Activated naive CD8-positive, alpha-beta T cell treated with anti-CD3 and anti-CD28 coated beads, Interleukin-2, amount 10 ng/mL, durations not matched to agents 7 days and 5 days (primary cell): ENCODE measurements at regions not wholly inside any gene's neighbourhood (a gene's known extent, or its start where the extent isn't known, plus 50 kb on each side); places are given as distances from the start of the nearest gene placed in this dataset.
A peak's percentile ranks its signal among the peaks of the same experiment; 100 is the strongest.
"Not testable (repeated sequence)": the region's sequence is repeated elsewhere in the genome, so short reads cannot be mapped to it uniquely, and the experiment has no call there.

Experiments used
- ATAC-seq: fragments of 150-1000 bp; cut with Tn5 transposase; one replicate; pipeline ENCODE4 v1.10.0; 2021; ENCODE audit warnings: low read depth, moderate library complexity
- POLR2A ChIA-PET: fragments of 350-600 bp; sonication (Branson Sonifier 250); formaldehyde crosslinking; loops from one replicate; lab custom pipeline; 2021; ENCODE audit warnings: antibody characterized with exemption; lab: Charles Lee
- DNase-seq: peaks from one replicate; pipeline ENCODE4 v3.0.0; 2021
- H3K27ac Mint-ChIP-seq: one replicate; pipeline ENCODE4 v1.8.0; 2022; ENCODE audit warnings: mild to moderate bottlenecking, mixed read lengths
- H3K27me3 Mint-ChIP-seq: one replicate; pipeline ENCODE4 v1.8.0; 2022; ENCODE audit warnings: mild to moderate bottlenecking, moderate library complexity, mixed read lengths
- H3K36me3 Mint-ChIP-seq: one replicate; pipeline ENCODE4 v1.8.0; 2021; ENCODE audit warnings: mild to moderate bottlenecking, mixed read lengths
- H3K4me1 Mint-ChIP-seq: one replicate; pipeline ENCODE4 v1.8.0; 2021; ENCODE audit warnings: mixed read lengths
- H3K4me3 Mint-ChIP-seq: one replicate; pipeline ENCODE4 v1.8.0; 2022; ENCODE audit warnings: mild to moderate bottlenecking, moderate library complexity, mixed read lengths
- H3K9me3 Mint-ChIP-seq: one replicate; pipeline ENCODE4 v1.8.0; 2021; ENCODE audit warnings: mixed read lengths

DNA sequence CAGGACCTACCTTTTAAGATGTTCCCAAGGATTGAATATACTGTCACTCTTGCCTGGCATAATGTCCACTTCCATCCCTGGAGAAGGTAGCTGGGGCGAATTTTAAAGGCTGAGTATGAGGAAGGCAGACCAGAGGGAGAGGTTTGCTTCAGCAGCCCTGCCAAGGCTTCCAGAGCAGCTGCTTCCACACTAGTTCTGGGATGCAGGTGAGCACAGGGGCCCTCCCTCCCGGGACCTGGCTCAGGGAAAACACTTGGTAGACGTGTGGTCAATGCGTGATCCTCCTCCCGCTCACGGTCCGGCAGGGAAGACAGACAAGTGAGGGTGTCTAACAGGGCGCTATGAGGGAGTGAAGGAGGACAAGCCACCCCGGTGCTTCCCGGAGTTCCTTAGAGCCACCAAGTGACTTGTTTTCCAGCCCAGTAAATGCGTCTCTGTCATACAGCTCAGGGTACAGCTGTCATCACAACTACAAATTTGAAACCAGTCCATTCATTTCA lies 327.6 kb downstream of the ARRDC4 start:
- Mint-ChIP-seq H3K4me3 (no peak overlapping the region), H3K9me3 (no peaks in the 10 kb centered on the region), H3K27ac (no peak overlapping the region), H3K27me3 (peaks cover 6% of the 10 kb centered on the region), H3K4me1 (peaks cover 1% of the 10 kb centered on the region), H3K36me3 (no peaks in the 10 kb centered on the region)
- DNase-seq, result no peak
- POLR2A ChIA-PET, result no interaction called here
- no peak for ATAC-seq

DNA sequence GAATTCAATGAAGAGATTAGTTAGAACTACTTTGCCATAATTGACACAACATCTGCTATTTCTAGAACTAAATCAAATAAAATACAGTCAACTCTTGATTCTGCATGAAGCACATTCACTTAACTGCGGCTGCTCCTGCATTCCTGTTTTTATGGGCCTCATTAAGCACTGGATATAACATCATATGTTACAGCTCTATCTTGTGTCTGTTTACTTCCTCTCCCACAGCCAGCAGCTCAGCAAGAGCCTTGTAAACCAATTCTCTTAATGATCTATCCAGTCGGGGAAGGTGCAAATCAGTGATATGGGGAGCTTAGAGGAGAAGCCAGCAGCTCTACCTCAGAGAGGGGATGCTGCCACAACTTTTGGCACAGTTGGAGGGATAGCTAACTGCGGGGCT lies 329.2 kb downstream of the ARRDC4 start:
- Mint-ChIP-seq H3K36me3 (no peaks in the 10 kb centered on the region), H3K27ac (no peak overlapping the region), H3K27me3 (peaks cover 22% of the 10 kb centered on the region), H3K4me1 (peaks cover 1% of the 10 kb centered on the region), H3K9me3 (no peaks in the 10 kb centered on the region), H3K4me3 (no peak overlapping the region)
- ATAC-seq (no peak), DNase-seq (no peak)
- POLR2A ChIA-PET, result no interaction called here

DNA sequence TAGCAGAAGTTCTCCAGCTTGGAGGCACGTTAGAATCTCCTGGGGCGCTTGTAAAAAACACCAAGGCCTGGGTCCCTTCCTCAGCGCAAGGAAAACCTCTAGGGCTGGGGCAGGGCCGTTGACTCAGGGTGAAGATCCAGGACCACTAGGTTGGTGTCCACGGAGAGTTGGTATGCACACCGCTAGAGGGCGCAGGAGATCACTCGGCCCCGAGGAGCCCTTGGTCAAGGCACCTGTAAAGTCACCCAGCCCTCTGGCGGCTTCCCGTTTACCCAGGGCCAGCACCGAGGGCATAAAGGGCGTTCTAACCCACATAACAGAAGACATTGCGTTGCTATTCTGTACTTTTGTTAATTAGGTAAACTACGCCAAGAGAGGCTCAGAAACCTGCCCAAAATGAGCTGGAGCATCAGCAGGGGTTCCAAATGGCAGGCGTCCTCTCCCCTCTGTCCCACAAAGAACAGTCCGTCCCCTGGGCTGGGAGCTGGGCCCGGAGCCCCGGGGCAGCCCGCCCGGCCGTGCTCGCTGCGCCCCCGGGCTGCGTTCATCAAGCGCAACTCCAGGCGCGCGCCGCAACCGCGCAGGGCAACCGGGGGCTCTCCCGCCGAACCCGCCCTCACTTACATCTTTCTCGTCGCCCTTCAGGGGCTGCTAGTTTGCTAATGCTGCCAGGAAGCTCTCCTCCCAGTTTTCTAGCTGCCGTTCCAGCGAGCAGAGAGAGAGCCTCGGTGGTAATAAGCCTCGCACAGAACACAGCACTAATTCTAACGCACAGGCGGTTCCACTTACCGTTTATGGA lies 332.1 kb downstream of the ARRDC4 start:
- no peak overlapping the region for H3K4me3 Mint-ChIP-seq
- H3K27ac Mint-ChIP-seq, result no peak overlapping the region
- peaks cover 1% of the 10 kb centered on the region for H3K4me1 Mint-ChIP-seq
- ATAC-seq, result no peak
- H3K9me3 Mint-ChIP-seq, result no peaks in the 10 kb centered on the region
- DNase-seq, result peak; percentile 62
- POLR2A ChIA-PET, result no interaction called here
- peaks cover 22% of the 10 kb centered on the region for H3K27me3 Mint-ChIP-seq
- H3K36me3 Mint-ChIP-seq, result no peaks in the 10 kb centered on the region

DNA sequence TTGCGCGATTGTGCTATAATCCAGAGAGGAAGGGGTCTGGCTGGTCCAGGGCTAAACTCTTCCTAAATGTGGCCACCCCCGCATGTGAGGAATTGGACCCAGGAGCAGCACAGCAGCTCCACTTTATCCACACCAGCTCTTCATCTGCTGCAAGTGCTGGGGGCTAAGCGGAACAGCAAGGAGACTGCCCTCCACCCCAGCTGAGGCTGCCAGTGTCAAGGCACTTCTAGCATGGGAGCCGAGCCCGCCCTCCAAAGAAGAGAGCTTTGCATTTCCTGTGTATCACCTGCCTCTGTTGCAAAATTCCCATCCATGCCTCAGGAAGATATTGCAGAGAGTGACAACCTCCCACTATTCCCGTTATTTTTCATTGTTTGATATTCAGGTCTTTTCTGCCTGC lies 333.6 kb downstream of the ARRDC4 start:
- POLR2A ChIA-PET, result no interaction called here
- DNase-seq, result no peak
- Mint-ChIP-seq H3K27me3 (peaks cover 22% of the 10 kb centered on the region), H3K4me3 (no peak overlapping the region), H3K27ac (no peak overlapping the region), H3K36me3 (no peaks in the 10 kb centered on the region), H3K9me3 (no peaks in the 10 kb centered on the region), H3K4me1 (peaks cover 1% of the 10 kb centered on the region)
- ATAC-seq, result no peak

DNA sequence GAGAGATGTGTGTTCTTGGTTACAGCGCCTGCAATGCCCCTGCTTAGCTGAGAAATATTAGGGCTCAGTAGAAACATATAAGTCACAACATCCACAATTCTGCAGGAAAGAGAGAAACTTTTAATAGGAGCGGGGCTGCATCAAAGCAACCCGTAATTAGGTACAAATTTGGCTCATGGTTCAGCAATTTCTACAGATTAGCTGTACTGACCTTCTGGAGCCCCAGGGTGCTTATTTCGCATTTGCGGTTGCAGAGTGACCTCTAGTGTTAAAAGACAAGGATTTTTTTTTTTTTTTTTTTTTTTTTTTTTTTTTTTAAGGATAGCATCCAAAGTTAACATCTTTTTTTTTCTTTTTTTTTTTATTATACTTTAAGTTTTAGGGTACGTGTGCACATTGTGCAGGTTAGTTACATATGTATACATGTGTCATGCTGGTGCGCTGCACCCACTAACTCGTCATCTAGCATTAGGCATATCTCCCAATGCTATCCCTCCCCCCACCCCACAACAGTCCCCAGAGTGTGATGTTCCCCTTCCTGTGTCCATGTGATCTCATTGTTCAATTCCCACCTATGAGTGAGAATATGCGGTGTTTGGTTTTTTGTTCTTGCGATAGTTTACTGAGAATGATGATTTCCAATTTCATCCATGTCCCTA lies 334.7 kb downstream of the ARRDC4 start:
- H3K27ac Mint-ChIP-seq, H3K4me3 Mint-ChIP-seq, H3K4me1 Mint-ChIP-seq, H3K36me3 Mint-ChIP-seq, H3K9me3 Mint-ChIP-seq, ATAC-seq, POLR2A ChIA-PET, DNase-seq: not testable (repeated sequence)
- H3K27me3 Mint-ChIP-seq, result peaks cover 22% of the 10 kb centered on the region

DNA sequence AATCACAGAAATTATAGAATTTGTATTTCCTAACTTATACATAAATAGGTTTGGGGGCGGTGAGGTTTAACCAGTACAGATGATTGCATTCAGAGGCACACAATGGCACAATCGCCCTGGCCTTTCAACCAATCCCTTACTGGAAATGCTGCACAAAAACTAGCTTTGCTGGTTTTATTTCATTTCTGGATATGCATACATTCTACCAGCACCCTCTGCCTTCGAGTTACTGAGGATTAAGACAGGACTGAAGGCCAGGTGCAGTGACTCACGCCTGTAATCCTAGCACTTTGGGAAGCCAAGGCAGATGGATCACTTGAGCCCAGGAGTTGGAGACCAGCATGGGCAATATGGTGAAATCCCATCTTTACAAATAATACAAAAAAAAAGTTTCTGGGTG lies 336.1 kb downstream of the ARRDC4 start:
- ATAC-seq, result no peak
- H3K27me3 Mint-ChIP-seq, result peaks cover 22% of the 10 kb centered on the region
- no peak for DNase-seq
- no peaks in the 10 kb centered on the region for H3K36me3 Mint-ChIP-seq
- no peak overlapping the region for H3K27ac Mint-ChIP-seq
- POLR2A ChIA-PET, result no interaction called here
- no peak overlapping the region for H3K4me3 Mint-ChIP-seq
- H3K4me1 Mint-ChIP-seq, result peaks cover 1% of the 10 kb centered on the region
- no peaks in the 10 kb centered on the region for H3K9me3 Mint-ChIP-seq

DNA sequence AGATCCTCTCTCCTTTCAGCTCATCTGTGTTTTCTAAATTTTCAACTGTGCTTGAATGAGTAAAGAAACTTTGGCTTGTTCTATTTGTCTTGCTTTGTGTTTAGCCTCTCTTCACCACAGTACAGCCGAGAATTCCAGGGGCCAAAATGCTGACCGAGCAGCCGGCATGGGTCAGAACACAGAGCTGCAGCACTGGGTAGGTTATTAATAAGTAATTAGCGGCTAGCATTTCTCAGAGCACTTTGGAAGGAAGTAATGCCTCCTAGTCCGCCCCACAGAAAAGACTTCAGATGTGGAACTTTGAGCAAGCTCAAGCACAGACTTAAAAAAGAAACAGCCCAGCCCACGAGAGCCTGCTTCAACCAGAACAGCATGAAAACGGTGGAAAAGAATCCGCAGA lies 343.9 kb downstream of the ARRDC4 start:
- DNase-seq, result no peak
- H3K36me3 Mint-ChIP-seq, result no peaks in the 10 kb centered on the region
- peaks cover 3% of the 10 kb centered on the region for H3K27me3 Mint-ChIP-seq
- ATAC-seq, result no peak
- H3K27ac Mint-ChIP-seq, result no peak overlapping the region
- POLR2A ChIA-PET, result no interaction called here
- H3K4me1 Mint-ChIP-seq, result no peaks in the 10 kb centered on the region
- no peaks in the 10 kb centered on the region for H3K9me3 Mint-ChIP-seq
- H3K4me3 Mint-ChIP-seq, result no peak overlapping the region

DNA sequence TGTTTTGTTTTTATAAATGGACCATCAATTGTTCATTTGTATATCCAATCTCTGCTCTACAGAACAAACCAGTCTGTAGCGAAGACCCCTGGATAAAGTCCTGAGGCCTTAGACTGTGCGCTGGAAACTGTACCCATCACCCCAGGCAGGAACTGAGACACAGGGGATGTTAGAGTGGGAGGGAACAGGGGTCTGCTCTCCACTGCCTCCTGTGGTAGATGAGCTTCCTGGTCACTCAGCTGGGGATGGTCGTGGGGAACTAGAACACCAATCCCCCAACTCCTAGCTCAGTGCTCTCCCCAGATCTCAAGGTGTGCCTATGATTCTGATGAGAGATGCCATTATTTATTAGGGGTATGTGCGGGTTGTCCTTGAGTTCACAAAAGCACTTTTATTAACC lies 340.2 kb upstream of the IGF1R start:
- POLR2A ChIA-PET, result no interaction called here
- H3K4me1 Mint-ChIP-seq, result no peaks in the 10 kb centered on the region
- ATAC-seq, result no peak
- no peak overlapping the region for H3K27ac Mint-ChIP-seq
- H3K4me3 Mint-ChIP-seq, result no peak overlapping the region
- DNase-seq, result no peak
- no peaks in the 10 kb centered on the region for H3K9me3 Mint-ChIP-seq
- H3K36me3 Mint-ChIP-seq, result no peaks in the 10 kb centered on the region
- H3K27me3 Mint-ChIP-seq, result peaks cover 3% of the 10 kb centered on the region

DNA sequence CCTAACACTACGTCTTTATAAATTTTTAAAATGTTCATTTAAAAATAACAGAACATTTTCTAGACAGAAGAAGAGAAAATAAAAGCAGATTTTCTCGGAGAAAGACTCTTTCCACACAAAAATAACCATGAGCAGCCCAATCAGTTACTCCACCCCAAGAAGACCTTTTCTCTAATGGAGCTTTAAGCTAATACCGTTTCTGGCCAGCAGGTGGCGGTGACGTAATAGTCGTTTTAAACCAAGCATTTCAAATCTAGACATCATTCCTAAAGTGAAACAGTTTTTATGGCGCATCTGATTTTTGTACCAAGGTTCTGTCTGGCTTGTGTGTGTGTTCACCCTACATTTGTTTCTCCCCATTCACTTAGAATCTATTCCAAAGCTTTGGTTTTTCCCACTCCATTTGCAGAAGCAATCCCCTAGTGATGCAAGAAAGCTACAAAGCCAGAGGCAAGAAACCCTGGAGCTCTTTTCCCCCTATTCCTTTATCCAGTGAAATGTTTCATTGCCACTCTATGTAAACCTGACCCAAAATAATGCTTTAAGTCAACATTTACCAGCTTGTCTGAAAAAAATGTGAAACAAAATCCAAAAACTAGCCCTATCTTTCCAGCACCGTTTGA lies 336.7 kb upstream of the IGF1R start:
- DNase-seq, result peak; percentile 53
- H3K36me3 Mint-ChIP-seq, result no peaks in the 10 kb centered on the region
- POLR2A ChIA-PET, result interaction anchor here (0.7 to 1.3 kb wide), 2 partner anchors 23 to 117 kb away, joined by 3 read pairs; no protein-coding TSS in a partner anchor
- H3K4me1 Mint-ChIP-seq, result no peaks in the 10 kb centered on the region
- H3K27me3 Mint-ChIP-seq, result peaks cover 2% of the 10 kb centered on the region
- no peak for ATAC-seq
- H3K4me3 Mint-ChIP-seq, result no peak overlapping the region
- H3K9me3 Mint-ChIP-seq, result no peaks in the 10 kb centered on the region
- H3K27ac Mint-ChIP-seq, result no peak overlapping the region

DNA sequence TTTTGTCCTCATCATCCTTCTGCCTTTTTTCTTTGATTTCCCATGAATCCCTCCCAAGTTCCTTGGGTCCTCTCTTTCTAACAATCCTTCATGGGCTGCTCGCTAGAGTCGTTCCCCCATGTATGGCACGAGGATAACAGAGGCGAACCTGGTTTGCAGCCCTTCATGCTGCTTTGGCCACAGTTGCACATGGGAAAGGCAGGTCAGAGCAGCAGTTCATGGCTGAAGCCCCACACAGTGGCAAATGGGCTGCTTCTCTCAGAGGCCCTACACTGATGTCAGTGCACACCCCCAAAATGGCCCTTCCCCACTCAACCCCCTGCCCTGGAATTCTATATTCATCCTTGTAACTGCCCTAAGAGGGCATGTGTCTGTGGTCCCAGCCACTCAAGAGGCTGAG lies 335.4 kb upstream of the IGF1R start:
- Mint-ChIP-seq H3K27ac (no peak overlapping the region), H3K4me1 (no peaks in the 10 kb centered on the region), H3K36me3 (no peaks in the 10 kb centered on the region), H3K9me3 (no peaks in the 10 kb centered on the region), H3K27me3 (no peaks in the 10 kb centered on the region), H3K4me3 (no peak overlapping the region)
- ATAC-seq, result no peak
- DNase-seq, result no peak
- POLR2A ChIA-PET, result no interaction called here

DNA sequence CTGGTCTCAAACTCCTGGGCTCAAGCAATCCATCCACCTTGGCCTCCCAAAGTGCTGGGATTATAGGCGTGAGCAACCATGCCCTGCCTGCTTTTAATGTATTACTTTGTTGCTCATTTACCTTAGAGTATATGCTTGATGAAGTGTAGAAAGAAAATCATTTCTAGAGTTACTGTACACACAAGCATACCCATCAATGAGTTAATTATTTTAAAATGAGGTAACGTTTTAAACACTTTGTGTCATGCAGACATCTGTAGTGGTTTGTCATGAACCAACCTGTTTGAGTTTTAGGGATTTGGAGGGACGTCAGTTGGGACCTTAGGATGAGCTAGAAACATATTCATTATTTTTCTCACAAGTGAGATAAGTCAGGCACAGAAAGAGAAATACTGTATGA lies 332.4 kb upstream of the IGF1R start:
- Mint-ChIP-seq H3K9me3 (no peaks in the 10 kb centered on the region), H3K36me3 (no peaks in the 10 kb centered on the region), H3K27me3 (no peaks in the 10 kb centered on the region), H3K4me3 (no peak overlapping the region), H3K4me1 (no peaks in the 10 kb centered on the region), H3K27ac (no peak overlapping the region)
- POLR2A ChIA-PET, result no interaction called here
- DNase-seq, result no peak
- ATAC-seq, result no peak

DNA sequence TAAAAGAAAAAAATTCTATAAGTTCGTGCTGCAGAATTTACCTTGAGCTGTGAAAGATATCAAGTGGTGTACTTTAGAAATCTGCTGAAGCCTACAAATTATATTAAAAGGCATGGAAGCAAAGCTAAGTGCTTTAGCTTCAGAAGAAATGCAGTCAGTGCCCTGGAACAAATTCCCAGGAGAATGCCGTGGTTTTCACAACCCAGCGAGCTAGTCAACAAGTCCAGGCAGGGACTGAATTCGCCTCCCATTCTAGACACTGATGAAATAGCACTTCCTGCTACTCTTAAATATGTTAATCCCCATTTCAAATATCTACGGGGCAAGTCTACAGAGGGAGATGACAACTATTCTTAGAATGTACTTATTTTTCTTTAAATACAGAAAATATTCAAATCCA lies 326.4 kb upstream of the IGF1R start:
- Mint-ChIP-seq H3K4me3 (no peak overlapping the region), H3K4me1 (no peaks in the 10 kb centered on the region), H3K27me3 (no peaks in the 10 kb centered on the region), H3K27ac (no peak overlapping the region), H3K9me3 (peaks cover 1% of the 10 kb centered on the region), H3K36me3 (no peaks in the 10 kb centered on the region)
- DNase-seq (no peak), ATAC-seq (no peak)
- POLR2A ChIA-PET, result no interaction called here

DNA sequence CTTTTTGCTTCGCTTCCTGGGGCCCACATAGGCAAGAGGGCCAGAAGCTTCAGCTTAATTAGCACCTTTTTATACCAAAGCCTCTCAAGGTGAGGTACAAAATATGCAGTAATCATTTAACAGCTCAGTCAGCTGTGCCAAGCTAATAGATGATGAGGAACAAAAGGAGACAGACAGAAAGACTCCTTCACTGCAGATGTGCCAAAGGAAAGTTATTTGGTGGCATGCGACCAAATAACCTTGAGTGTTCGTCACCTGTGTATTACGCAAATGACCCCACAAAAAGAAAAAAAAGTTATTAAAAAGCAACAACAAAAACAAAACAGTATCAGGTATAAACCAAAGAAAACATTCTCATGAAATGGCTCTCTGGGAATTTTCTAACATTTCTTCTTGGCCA lies 325.8 kb upstream of the IGF1R start:
- ATAC-seq (no peak), DNase-seq (no peak)
- H3K4me1 Mint-ChIP-seq, result no peaks in the 10 kb centered on the region
- POLR2A ChIA-PET, result no interaction called here
- H3K27ac Mint-ChIP-seq, result no peak overlapping the region
- H3K27me3 Mint-ChIP-seq, result no peaks in the 10 kb centered on the region
- no peak overlapping the region for H3K4me3 Mint-ChIP-seq
- peaks cover 1% of the 10 kb centered on the region for H3K9me3 Mint-ChIP-seq
- no peaks in the 10 kb centered on the region for H3K36me3 Mint-ChIP-seq
